ENCODE measurements at regions not wholly inside any gene's neighbourhood (a gene's known extent, or its start where the extent isn't known, plus 50 kb on each side); places are given as distances from the start of the nearest gene placed in this dataset.

DNA sequence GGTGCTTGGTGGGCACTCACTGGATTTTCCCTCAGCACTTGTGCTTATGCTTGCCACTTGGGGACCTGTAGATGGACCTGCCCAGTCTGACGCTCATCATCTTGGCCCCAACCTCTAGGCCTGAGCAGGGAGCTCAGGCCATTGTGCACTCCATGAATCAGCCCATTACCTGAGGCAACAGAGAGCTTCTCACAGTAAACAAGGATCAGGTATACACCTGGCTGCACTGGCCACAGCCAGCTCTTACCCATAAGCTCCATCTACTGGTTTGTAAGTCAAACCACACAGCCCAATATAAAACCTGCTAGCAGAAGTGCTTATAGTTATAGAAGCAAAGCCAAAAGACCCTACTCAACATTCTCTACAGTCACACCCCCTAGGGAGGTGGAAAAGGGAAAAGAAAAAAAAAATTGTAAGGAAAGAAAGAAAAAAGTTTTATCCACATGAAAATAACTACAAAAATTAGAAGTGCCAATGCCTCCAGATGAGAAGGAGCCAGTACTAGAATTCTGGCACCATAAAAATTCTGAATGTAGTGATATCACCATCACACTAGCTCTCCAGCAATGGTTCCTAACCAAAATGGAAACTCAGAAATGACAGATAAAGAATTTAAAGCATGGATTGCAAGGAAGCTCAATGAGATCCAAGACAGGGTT, 87.8 kb upstream of the CDH5 start:
- TF ChIP-seq, protein P1, sequence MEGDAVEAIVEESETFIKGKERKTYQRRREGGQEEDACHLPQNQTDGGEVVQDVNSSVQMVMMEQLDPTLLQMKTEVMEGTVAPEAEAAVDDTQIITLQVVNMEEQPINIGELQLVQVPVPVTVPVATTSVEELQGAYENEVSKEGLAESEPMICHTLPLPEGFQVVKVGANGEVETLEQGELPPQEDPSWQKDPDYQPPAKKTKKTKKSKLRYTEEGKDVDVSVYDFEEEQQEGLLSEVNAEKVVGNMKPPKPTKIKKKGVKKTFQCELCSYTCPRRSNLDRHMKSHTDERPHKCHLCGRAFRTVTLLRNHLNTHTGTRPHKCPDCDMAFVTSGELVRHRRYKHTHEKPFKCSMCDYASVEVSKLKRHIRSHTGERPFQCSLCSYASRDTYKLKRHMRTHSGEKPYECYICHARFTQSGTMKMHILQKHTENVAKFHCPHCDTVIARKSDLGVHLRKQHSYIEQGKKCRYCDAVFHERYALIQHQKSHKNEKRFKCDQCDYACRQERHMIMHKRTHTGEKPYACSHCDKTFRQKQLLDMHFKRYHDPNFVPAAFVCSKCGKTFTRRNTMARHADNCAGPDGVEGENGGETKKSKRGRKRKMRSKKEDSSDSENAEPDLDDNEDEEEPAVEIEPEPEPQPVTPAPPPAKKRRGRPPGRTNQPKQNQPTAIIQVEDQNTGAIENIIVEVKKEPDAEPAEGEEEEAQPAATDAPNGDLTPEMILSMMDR (IDR thresholded peaks at IDR 0.05; ENCODE audit: poor library complexity) = peak; percentile 14
- no peak for TF ChIP-seq EZH2 (IDR thresholded peaks at IDR 0.05; ENCODE audit: borderline replicate concordance)
- no peak for TF ChIP-seq EZH2phosphoT487 (IDR thresholded peaks at IDR 0.05; ENCODE audit: low read depth, severe bottlenecking, unreplicated experiment)
